ENCODE measurements at regions not wholly inside any gene's neighbourhood (a gene's known extent, or its start where the extent isn't known, plus 50 kb on each side); places are given as distances from the start of the nearest gene placed in this dataset.
"Not testable (repeated sequence)": the region's sequence is repeated elsewhere in the genome, so short reads cannot be mapped to it uniquely, and the experiment has no call there.

- Histone ChIP-seq H2AFZ (ENCODE audit: low read depth, low read length) (no peak overlapping the region), H3K9me3 (ENCODE audit: low read length) (no peaks in the 10 kb centered on the region), H3K4me3 (ENCODE audit: low read length) (no peak overlapping the region), H3K27me3 (ENCODE audit: insufficient read depth, low read length) (no peaks in the 10 kb centered on the region), H3K4me1 (ENCODE audit: insufficient read depth, low read length) (no peaks in the 10 kb centered on the region), H3K36me3 (ENCODE audit: insufficient read depth, low read length) (no peaks in the 10 kb centered on the region)
Measured at GRCh38 chr22:47620391-47620790, 857.9 kb downstream of the TBC1D22A start.

- H3K4me3 ChIP-seq (ENCODE audit: low read length): no peak overlapping the region
- H3K4me1 ChIP-seq (ENCODE audit: insufficient read depth, low read length): no peaks in the 10 kb centered on the region
- no peaks in the 10 kb centered on the region for H3K36me3 ChIP-seq (ENCODE audit: insufficient read depth, low read length)
- H3K9me3 ChIP-seq (ENCODE audit: low read length): no peaks in the 10 kb centered on the region
- H3K27me3 ChIP-seq (ENCODE audit: insufficient read depth, low read length): no peaks in the 10 kb centered on the region
- H2AFZ ChIP-seq (ENCODE audit: low read depth, low read length): no peak overlapping the region
Measured at GRCh38 chr22:47619631-47620030, 857.2 kb downstream of the TBC1D22A start.

DNA sequence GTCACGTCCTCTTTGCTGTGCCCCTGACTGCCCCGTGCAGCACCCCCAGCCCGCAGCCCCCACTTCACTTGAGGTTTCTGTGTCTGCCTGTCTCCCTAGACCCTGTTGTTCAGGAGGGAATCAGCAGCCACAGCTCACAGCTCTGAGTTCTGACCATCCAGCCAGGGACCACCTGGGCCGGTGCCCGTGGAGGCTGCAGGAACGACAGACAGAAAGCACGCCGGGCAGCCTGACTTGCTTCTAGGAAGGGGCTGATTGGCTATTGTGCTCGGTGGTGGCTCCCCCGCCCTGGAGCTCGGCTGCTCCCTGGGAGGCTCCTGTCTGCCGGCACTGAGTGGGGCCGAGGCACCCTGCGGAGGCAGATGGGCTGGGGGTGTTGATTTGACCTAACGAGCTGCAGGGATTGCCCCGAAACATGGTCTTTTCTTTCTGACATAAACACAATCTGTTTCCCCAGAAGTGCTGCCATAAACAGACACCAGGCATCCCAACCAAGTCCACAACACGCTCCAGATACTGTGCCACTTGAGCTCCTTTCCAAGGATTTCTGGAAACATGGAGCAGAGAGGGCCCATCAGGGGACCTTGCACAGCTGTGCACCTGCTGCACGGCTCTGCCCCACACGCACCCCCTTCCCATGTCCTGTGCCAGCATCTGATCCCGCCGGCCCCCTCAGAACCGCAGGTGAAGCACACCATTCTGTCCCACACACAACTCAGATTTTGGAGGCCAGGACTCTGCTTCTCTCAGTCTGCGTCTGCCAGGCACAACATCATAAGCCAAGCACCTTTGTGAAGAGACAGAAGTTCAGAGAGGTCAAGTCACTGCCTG lies 855.9 kb downstream of the TBC1D22A start:
- no peaks in the 10 kb centered on the region for H3K4me1 ChIP-seq (ENCODE audit: insufficient read depth, low read length)
- no peak overlapping the region for H2AFZ ChIP-seq (ENCODE audit: low read depth, low read length)
- H3K27me3 ChIP-seq (ENCODE audit: insufficient read depth, low read length): no peaks in the 10 kb centered on the region
- H3K36me3 ChIP-seq (ENCODE audit: insufficient read depth, low read length): no peaks in the 10 kb centered on the region
- no peak overlapping the region for H3K4me3 ChIP-seq (ENCODE audit: low read length)
- no peaks in the 10 kb centered on the region for H3K9me3 ChIP-seq (ENCODE audit: low read length)

- Histone ChIP-seq H3K9me3 (ENCODE audit: low read length) (no peaks in the 10 kb centered on the region), H3K36me3 (ENCODE audit: insufficient read depth, low read length) (no peaks in the 10 kb centered on the region), H3K4me3 (ENCODE audit: low read length) (no peak overlapping the region), H3K27me3 (ENCODE audit: insufficient read depth, low read length) (no peaks in the 10 kb centered on the region), H3K4me1 (ENCODE audit: insufficient read depth, low read length) (no peaks in the 10 kb centered on the region), H2AFZ (ENCODE audit: low read depth, low read length) (no peak overlapping the region)
Measured at GRCh38 chr22:47617186-47617585, 854.7 kb downstream of the TBC1D22A start.

DNA sequence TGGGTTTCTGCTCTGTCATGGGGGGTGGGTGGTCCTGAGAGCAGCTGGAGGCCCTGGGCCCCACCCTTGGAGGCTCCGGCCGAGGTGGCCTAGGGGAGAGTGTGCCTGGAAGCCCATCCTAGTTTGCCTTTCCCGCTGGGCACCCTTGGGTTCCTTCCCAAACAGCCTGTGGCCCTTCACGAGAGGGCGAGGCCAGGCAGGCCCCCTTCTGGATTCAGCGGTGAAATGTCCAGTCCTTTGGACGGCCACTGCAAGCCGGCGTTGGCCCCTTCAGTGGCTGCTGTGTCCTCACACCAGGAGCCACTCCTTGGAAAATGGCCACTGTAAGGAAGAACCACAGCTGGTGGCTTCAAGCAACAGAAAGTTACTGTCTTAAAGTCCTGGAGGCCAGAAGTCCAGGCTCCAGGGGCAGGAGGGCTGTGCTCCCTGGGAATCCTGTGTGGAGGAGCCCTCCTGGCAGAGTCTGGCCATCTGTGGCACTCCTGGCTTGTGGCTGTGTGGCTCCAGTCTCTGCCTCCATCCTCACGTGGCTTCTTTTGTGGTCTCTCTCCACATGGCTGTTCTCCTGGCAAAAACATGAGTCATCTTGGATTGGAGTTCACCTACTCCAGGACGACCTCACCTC lies 854.1 kb downstream of the TBC1D22A start:
- Histone ChIP-seq H2AFZ (ENCODE audit: low read depth, low read length) (no peak overlapping the region), H3K36me3 (ENCODE audit: insufficient read depth, low read length) (no peaks in the 10 kb centered on the region), H3K4me3 (ENCODE audit: low read length) (no peak overlapping the region), H3K9me3 (ENCODE audit: low read length) (no peaks in the 10 kb centered on the region), H3K27me3 (ENCODE audit: insufficient read depth, low read length) (no peaks in the 10 kb centered on the region), H3K4me1 (ENCODE audit: insufficient read depth, low read length) (no peaks in the 10 kb centered on the region)

DNA sequence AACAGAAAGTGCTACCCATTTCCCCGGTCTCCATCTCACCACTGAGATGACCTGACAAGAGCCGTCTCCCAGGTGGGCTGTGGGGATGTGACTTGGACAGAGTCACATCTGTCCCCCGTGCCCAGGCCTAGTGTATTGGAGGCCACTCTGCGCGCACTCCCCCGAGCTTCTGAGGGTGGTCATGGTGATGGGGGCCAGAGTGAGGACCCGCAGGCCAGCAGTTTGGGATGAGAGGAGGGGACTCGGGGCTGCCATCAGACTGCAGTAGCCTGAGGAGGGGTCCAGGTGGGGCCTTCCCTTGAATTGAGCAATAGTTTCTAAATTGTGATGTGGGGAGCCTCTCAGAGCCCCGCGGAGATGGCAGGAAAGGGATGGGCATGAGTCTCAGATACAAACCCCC lies 852.6 kb downstream of the TBC1D22A start:
- no peak overlapping the region for H2AFZ ChIP-seq (ENCODE audit: low read depth, low read length)
- no peaks in the 10 kb centered on the region for H3K9me3 ChIP-seq (ENCODE audit: low read length)
- H3K27me3 ChIP-seq (ENCODE audit: insufficient read depth, low read length): no peaks in the 10 kb centered on the region
- no peaks in the 10 kb centered on the region for H3K4me1 ChIP-seq (ENCODE audit: insufficient read depth, low read length)
- no peaks in the 10 kb centered on the region for H3K36me3 ChIP-seq (ENCODE audit: insufficient read depth, low read length)
- no peak overlapping the region for H3K4me3 ChIP-seq (ENCODE audit: low read length)

- H2AFZ ChIP-seq (ENCODE audit: low read depth, low read length): no peak overlapping the region
- no peaks in the 10 kb centered on the region for H3K27me3 ChIP-seq (ENCODE audit: insufficient read depth, low read length)
- H3K9me3 ChIP-seq (ENCODE audit: low read length): no peaks in the 10 kb centered on the region
- no peaks in the 10 kb centered on the region for H3K36me3 ChIP-seq (ENCODE audit: insufficient read depth, low read length)
- H3K4me3 ChIP-seq (ENCODE audit: low read length): no peak overlapping the region
- no peaks in the 10 kb centered on the region for H3K4me1 ChIP-seq (ENCODE audit: insufficient read depth, low read length)
Measured at GRCh38 chr22:47613606-47614350, 851.3 kb downstream of the TBC1D22A start.

DNA sequence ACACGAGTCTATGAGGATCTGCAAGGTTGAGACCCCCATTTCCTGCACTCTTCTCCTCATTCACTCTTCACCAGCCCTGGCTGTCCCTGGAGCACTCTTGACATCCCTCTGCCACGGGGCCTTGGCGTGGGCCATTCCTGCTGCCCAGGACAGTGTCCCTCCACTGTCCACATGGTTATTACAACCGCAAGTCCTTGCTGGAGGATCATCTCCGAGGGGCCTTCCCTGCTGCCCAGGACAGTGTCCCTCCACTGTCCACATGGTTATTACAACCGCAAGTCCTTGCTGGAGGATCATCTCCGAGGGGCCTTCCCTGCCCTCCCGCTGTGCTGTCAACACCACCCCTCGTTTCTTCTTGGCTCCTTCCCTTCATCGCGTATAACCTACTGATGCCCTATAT lies 850.7 kb downstream of the TBC1D22A start:
- H3K9me3 ChIP-seq (ENCODE audit: low read length); H3K27me3 ChIP-seq (ENCODE audit: insufficient read depth, low read length); H3K36me3 ChIP-seq (ENCODE audit: insufficient read depth, low read length); H2AFZ ChIP-seq (ENCODE audit: low read depth, low read length); H3K4me1 ChIP-seq (ENCODE audit: insufficient read depth, low read length); H3K4me3 ChIP-seq (ENCODE audit: low read length): not testable (repeated sequence)

- Histone ChIP-seq H3K4me1 (ENCODE audit: insufficient read depth, low read length) (no peaks in the 10 kb centered on the region), H3K9me3 (ENCODE audit: low read length) (no peaks in the 10 kb centered on the region), H3K36me3 (ENCODE audit: insufficient read depth, low read length) (no peaks in the 10 kb centered on the region), H3K4me3 (ENCODE audit: low read length) (no peak overlapping the region), H2AFZ (ENCODE audit: low read depth, low read length) (no peak overlapping the region), H3K27me3 (ENCODE audit: insufficient read depth, low read length) (no peaks in the 10 kb centered on the region)
Measured at GRCh38 chr22:47612311-47612910, 850.0 kb downstream of the TBC1D22A start.

- Histone ChIP-seq H3K27me3 (ENCODE audit: insufficient read depth, low read length) (no peaks in the 10 kb centered on the region), H3K9me3 (ENCODE audit: low read length) (no peaks in the 10 kb centered on the region), H2AFZ (ENCODE audit: low read depth, low read length) (no peak overlapping the region), H3K36me3 (ENCODE audit: insufficient read depth, low read length) (no peaks in the 10 kb centered on the region), H3K4me3 (ENCODE audit: low read length) (no peak overlapping the region), H3K4me1 (ENCODE audit: insufficient read depth, low read length) (no peaks in the 10 kb centered on the region)
Measured at GRCh38 chr22:47610764-47611163, 848.3 kb downstream of the TBC1D22A start.

- no peak overlapping the region for H2AFZ ChIP-seq (ENCODE audit: low read depth, low read length)
- H3K4me1 ChIP-seq (ENCODE audit: insufficient read depth, low read length): no peaks in the 10 kb centered on the region
- no peaks in the 10 kb centered on the region for H3K36me3 ChIP-seq (ENCODE audit: insufficient read depth, low read length)
- H3K4me3 ChIP-seq (ENCODE audit: low read length): no peak overlapping the region
- no peaks in the 10 kb centered on the region for H3K9me3 ChIP-seq (ENCODE audit: low read length)
- H3K27me3 ChIP-seq (ENCODE audit: insufficient read depth, low read length): no peaks in the 10 kb centered on the region
Measured at GRCh38 chr22:47610281-47610680, 847.8 kb downstream of the TBC1D22A start.

- Histone ChIP-seq H3K36me3 (ENCODE audit: insufficient read depth, low read length) (no peaks in the 10 kb centered on the region), H3K27me3 (ENCODE audit: insufficient read depth, low read length) (no peaks in the 10 kb centered on the region), H3K9me3 (ENCODE audit: low read length) (no peaks in the 10 kb centered on the region), H3K4me3 (ENCODE audit: low read length) (no peak overlapping the region), H3K4me1 (ENCODE audit: insufficient read depth, low read length) (no peaks in the 10 kb centered on the region), H2AFZ (ENCODE audit: low read depth, low read length) (no peak overlapping the region)
Measured at GRCh38 chr22:47609653-47610052, 847.2 kb downstream of the TBC1D22A start.

DNA sequence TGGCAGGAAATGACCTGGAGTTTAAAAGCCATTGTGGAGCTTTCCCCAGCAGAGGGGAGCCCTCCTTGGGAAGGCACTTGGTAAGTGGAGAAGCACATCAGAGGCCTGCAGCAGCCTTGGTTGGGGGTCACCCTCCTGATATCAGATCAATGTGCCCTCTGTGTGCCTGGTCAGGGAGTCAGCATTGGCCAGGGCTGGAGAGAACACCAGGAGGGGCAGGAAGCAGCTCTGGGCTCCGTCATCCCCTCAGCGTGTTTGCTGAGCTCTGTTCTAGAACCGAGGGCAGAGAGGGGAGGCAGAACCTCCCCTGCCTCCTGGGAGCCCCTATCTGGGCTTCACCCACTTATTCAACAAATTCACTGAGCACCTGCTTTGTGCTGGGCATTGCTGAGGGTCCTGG lies 846.0 kb downstream of the TBC1D22A start:
- no peak overlapping the region for H3K4me3 ChIP-seq (ENCODE audit: low read length)
- H3K4me1 ChIP-seq (ENCODE audit: insufficient read depth, low read length): no peaks in the 10 kb centered on the region
- H2AFZ ChIP-seq (ENCODE audit: low read depth, low read length): no peak overlapping the region
- no peaks in the 10 kb centered on the region for H3K9me3 ChIP-seq (ENCODE audit: low read length)
- H3K36me3 ChIP-seq (ENCODE audit: insufficient read depth, low read length): no peaks in the 10 kb centered on the region
- H3K27me3 ChIP-seq (ENCODE audit: insufficient read depth, low read length): no peaks in the 10 kb centered on the region

All from neuron (in vitro differentiated cells).